ENCODE measurements at regions not wholly inside any gene's neighbourhood (a gene's known extent, or its start where the extent isn't known, plus 50 kb on each side); places are given as distances from the start of the nearest gene placed in this dataset.

DNA sequence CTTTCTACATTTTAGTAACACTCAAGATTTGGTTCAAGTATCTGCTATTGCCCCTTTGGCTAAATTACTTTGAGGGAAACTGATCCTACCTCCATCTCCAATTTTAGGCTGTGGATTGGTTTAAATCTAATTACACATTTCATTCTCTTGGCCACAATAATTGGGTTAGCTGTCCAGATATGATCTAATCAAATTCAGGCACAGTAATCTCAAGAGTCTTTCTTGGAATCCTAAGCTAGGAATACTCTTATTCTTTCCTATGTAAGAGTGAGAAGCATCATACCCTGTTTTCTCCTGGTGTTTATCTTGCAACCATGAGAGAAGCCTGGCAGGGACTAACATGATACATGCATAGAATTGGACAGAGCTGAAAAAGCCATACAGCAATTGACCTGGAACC lies 300.4 kb upstream of the MARCKS start:
- DNase-seq = no peak

DNA sequence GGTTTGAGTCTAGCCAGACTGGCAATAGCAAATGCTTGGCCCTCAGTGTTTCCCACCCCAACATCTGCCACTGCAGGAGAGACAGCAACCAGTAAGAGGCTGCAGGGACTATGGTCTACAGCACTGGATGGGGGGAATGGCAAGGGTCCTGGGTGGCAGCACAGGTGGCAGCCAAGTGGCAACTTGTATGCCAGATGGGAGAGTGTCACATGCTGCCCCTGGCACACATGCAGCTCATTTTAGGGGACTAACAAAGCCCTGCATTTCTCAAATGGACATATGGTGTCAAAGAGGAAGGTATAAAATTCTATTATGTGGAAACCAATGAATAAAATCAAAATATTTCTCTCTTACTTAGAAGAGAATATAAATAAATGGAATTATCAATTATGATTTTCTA lies 298.7 kb upstream of the MARCKS start:
- no peak for DNase-seq

DNA sequence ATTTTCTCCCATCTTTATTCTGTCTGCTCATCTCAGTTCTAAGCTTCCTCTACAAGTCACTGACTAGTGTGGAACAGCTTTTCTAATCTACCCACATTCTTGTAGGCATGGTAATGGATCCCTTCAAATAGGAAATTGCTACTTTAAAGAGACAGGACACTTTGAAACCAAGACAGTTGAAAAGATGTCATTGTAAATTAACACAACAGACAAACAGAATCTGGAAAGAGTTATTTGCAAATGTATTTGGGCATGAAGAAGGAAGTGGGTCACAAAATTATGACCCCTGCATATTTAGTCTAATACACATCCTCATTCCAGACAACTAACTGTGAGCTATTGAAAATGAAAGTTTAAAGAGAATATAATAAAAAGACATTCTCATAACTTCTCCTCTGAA lies 298.2 kb upstream of the MARCKS start:
- no peak for DNase-seq

DNA sequence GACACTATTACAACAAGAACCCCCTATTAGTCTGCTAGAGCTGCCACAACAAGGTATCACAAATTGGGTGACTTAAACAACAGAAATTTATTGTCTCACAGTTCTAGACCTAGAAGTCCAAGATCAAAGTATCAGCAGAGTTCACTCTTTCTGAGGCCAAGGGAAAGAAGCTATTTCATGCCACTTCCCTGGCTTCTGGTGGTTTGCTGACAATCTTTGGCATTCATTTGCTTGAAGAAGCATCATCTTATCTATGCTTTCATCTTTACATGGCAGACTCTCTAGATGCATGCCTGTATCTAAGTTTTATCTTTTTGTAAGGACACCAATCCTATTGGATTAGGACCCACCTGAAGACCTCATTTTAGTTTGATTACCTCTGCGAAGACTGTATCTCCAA lies 296.8 kb upstream of the MARCKS start:
- no peak for DNase-seq

DNA sequence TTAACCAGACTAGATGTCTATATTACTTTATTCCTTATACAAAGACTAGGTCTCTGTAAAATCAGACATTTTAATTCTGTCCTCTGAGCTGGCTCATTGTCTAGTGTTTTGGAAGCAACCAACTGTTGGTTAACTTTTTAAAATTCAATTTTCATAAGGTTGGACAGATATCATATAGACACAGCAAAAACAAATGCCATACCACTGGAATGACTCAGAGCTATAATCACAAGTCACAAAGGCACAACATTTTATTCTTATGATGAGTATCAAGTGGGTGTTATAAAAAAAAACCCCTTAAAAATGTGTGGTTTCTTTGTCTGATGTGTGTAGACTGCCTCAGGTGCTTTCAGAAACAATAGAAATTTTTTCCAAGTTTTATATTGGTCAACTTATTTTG lies 296.2 kb upstream of the MARCKS start:
- no peak for DNase-seq

DNA sequence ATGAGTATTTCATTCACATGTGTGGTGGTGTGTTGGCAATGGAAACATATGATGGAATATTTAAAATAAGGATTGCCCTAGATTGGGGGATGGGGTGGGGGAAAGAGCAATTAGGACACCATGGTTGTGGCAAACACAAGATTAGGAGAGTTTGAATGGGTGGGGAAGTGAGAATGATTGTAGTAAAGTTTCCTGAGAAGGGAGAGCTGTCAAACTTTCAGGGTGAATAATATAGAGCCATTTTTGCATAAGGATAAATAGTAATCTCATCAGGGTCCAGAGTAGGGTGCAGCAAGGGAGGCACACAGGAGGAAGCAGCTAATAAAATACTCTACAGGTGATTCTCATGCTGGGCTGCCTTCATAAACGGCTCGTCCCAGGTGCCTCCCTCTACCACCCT lies 294.9 kb upstream of the MARCKS start:
- no peak for DNase-seq

DNA sequence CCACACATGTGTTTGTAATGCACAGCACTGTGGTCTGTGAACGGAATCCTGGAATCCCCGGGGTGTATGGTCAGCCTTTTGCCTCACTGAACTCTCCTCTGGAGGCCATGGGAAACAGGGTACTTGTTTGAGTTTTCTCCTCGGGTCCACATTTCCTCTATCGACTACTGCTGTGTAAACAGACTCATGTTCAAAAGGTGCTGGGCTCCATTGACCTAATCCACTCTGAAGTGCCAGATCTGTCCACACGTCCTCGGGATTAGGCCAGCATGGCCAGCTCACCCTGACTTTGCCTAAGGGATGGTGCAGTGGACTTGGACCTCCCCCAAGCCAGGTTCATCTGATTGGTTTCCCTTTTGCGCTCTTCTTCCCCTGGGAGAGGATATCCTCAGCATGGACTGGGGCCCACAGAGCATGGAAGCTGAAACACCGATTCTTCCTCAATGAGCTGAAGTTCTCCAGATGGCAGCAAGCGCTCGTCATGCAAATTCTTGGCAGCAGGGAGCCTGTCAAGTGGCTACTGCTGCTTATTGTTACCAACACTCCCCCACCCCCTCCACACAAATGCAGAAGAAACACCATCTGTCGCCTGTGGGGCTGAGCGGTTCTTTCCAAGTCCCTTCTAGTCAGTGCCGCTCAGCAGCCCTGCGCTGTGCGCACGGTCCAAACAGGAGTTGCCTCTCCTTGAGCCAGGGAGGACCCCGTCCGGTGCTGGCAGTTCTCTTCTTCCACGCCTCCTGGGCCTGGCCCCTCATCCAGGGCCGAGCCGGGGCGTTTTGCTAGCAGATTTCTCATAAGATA lies 292.6 kb upstream of the MARCKS start:
- no peak for DNase-seq

DNA sequence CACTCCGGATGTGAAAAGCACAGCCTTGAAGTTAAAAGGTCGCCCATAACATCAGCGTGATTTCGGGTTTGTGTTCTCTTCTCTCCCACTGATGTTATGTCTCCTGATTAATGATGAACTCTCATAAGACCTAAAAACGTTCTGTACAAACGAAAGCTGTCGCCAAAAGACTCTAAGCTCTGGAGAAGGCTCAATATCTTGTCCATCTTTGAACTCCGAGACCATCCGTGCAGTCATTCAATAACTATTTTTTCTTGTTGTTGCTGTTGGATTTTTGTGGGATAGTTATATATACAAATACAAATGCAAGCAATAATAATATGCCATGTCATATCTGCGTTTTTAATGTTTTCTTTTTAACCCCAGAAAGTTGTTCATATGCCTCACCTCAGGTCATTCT lies 291.8 kb upstream of the MARCKS start:
- DNase-seq = no peak

DNA sequence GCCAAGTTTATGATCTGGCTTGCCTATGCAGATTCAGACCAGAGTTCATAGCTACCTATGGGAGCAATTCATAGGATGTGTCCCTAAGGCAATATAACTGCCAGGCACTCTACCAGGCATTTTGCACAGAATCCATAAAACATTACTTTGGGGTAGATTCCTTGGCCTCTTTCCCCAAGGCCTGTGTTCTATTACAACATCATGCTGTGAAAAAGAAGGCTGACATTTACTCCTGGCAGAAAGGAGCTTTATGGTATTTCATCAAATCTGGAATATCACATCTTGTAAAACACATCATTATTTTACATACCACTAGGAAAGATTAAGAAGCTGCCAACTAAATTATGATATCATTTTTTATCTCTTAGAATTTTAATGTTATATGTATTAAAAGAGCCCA lies 287.0 kb upstream of the MARCKS start:
- DNase-seq = no peak

DNA sequence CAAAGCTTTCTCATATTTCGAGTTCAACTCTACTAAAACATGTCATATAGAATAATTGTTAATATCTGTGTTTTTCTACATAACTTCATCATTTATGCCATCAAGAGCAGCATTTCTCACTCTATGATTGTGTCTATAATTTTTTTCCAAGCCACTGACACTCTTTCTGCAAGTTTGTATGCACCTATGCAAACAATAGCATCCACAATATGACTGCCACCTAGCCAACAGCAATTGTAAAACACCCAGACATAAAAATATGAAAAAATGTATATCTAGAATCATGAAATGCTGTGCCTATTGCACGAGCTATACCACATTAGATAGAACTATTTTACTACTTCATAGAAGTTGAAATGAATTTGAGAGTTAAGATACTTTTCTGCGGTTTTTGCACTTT lies 286.5 kb upstream of the MARCKS start:
- no peak for DNase-seq

DNA sequence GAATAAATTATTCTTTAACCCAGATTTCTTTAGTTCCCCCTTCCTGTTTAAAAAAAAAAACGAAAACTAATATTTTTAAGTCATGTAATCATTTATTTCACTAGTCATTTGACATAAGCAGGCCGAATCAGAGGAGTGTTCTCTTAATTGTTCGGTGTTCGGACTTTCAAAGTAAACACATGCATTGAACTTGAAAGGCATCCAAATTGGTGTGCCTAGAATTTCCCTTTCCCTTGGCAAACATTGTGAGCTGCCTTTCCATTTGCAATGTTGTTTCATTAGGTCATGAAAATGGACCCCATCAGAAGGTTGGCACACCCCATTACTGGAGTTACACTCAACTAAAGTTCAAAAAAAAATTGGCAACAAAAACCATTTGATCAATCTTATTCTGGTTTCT lies 283.0 kb upstream of the MARCKS start:
- DNase-seq = no peak

DNA sequence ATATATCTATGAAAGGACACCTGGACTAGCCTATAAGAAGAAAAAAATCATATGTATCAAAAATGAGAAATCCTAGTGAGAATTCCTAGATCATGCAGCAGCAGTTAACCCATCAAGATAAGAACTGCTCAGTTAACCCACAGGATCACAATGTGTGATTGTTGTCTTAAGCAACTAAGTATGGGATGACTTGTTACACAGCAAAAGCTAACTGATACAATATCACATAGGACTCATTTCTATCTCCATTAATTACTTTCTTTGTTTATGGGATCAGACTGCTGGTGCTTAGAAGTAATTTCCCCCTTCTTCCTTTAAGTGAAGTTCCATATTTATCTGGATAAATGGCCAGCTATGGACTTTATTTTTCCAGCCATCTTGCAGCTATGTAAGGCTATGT lies 280.8 kb upstream of the MARCKS start:
- no peak for DNase-seq

DNA sequence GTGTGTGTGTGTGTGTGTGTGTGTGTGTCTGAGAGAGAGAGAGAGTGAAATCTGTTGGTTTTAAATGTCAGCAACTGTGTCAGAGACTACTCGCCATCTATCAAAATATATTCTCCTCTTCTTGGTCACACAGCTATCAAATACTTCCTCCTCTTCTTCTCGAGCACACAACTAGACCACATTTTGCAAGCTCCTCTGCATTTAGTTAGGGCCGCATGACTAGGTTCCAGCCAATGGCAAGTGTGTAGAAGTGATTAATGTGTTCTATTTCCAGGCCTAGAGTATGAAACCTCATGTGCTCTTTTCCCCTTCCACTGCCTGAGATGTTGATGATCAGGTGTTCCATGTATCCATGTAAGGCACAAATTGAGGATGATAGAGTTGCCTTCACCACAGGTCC lies 278.5 kb upstream of the MARCKS start:
- DNase-seq = no peak

DNA sequence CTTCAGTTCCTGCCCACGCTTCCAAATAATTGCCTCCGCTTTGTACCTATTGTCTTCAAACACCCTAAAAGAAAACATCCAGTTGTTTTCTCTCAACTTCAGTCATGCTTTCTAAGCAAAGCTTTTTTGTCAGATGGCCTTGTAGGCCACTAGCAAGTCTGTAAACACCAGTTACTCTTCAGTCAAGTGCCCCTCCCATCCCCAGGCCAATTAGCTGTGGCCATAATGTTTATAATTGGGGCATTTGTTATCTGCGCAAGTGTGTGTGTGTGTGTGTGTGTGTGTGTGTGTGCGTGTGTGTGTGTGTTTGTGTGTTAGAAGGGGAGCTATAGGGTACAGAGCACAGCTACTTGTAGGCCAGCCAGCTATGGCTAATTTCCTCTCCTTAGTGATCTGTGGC lies 272.4 kb upstream of the MARCKS start:
- DNase-seq = no peak

DNA sequence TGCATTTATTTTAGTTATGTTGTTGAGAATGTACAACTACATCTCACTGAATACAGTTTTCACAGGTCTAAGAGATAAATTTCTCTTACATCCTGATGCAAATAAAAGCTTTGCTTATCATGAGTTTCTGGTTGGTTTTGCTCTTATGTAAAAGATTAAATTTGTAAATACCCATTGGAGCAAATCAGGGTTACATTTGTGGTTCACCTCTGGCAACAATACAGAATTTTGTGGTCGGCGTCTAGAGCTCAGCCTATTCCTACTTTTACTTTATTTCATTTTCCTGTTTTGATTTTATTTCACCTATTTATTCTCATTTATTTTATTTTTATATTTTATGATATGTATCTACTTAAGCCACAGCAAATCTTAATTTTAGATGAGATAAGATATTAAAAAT lies 271.9 kb upstream of the MARCKS start:
- no peak for DNase-seq

DNA sequence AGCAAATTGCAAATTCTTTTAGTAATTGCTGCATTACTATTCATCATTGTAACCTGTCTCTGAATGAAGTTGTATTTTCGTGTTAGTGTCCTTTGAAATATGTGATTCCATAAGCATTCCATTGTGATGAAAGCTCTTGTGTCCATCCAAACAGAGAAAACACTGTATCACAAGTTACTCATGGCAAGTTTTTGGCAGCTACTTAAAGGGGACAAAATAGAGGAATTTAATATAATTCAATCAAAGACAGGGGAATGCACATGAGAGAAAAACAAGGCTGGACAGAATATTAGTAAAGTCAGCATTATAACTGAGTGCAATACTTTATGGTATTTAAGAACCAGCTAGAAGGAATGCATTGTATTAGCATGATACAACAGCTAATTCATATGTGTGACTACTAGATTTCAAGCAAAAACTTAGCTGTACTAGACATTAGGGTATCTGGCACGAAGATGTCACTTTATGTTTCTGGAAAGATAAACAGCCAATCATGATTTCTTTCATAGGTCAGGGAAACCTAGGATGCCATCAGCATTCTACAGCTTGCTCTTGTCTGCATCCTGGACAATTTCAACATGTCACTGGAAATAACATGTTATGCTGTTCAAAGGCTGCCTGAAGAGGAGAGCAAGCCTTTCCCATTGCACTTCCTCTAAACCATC lies 270.6 kb upstream of the MARCKS start:
- DNase-seq = no peak

DNA sequence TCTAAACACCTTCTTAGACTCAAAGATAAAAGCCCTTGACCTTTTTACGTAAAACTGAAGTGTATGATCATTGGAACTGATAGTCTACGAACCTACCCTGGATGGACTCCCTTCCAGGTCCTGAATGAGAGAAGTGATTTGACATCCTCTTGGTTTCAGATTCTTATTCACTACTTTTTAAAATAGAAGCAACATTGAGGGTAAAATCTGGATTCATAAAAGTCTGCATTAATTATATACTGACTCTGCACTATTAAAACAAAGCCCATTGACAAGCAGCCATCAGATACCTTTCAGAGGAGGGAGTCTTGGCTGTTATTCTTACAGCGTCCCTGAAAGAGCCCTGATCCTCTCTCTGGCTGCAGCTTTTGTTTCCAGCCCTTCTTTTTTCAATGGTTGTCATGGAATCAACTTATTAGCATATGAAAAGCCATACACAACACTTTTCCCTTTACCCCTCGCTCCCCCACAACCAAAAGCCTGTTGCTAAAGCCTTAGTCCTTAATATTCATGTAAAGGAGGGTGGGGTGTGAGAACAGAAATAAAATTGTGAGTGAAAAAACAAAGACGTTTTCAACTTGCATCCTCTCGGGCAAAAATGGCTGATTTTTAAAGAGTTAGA lies 270.0 kb upstream of the MARCKS start:
- no peak for DNase-seq

DNA sequence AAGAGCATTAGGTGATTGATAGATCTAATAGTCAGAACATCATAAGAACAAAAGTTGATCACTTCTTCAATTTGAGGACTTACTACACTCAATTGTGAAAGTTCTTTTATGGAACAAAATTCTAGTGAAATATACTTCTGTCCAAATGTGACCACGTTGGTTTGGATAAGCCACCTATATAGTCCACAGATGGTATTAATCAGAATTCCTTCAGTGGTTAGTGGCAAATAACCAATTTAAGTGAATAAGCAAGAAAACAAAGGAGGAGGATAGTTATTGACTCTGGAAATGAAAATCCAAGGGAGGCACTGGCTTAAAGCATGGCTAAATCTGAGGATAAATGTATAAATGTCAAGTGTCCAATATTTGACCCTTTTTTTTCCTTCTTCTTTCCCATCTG lies 268.5 kb upstream of the MARCKS start:
- DNase-seq = no peak

DNA sequence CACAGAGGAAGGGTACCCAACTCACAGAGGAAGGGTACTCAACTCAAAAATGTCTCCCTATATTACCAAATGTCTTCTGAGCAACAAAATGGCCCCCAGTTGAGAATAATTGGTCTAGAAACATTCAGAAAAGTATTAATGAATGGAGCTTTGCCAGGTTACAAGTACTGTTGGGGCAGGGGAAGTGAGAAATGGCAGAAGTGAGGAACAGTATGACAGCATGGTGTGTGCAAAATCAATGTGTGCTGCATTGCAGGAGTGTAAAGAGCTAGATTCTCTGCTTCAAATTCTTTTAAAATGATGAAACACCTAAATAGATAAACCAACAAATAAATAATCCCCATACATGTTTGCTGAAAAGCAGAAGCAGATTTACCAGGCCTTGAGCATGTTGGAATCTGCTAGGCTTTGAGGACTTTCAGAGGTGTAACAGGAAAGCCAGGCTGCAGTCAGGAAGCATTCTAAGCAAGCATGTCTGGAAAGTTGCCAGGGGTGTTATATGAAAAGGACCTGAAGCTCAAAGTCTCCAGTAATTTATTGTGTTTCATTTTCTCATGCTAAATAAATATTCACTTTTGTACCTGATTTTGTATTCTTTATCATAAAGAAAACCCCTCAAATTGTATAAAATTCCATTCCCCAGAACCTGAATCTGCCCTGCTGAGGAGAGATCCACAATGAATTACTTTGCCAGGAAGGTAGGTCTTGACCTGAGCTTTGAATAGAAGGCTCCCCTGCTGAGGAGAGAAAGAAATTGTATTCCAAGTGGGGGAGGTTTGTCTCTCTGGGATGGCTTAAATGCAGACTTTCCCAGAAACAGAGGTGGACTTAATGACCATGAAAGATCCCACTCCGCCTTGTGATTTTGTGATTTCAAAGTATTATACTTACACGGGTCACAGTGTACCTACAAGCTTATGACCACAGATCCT lies 265.0 kb upstream of the MARCKS start:
- no peak for DNase-seq

DNA sequence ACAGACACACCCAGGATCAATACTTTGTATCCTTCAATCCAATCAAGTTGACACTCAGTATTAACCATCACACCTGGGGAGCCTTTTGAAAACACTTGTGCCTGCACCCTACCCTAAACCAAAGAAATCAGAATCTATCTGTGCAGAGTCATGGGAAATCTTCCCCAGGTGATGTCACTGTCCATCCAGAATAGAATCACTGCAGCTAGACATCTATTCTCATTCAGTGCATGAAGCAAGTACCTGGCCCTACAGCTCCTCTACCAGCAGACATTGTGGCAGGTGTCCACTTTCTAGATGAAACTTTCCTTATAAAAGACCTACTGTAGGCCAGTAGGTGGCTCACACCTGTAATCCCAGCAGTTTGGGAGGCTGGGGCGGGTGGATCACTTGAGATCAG lies 262.4 kb upstream of the MARCKS start:
- no peak for DNase-seq

DNA sequence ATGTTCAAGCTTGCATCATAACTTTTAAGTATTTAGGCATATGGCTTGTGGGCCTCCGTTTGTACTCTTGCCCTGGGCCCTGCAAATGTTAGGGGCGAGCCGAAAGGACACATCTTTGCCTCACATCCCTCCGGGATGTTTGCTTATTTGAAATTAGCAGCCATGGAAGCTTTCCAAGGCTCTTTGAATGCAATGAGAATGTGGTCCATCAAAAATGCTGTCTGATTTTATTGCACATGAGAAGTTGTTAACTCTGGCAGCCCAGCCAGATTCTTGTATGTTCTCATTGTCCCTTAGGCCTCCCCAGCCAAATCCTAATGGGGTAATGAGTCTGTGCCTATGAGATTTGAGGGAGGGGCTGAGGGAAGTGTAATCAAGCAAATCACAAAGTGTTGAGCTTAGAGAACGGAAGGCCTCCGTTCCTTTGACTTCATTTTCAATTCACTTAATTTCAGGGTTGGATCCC lies 261.2 kb upstream of the MARCKS start:
- DNase-seq = no peak

DNA sequence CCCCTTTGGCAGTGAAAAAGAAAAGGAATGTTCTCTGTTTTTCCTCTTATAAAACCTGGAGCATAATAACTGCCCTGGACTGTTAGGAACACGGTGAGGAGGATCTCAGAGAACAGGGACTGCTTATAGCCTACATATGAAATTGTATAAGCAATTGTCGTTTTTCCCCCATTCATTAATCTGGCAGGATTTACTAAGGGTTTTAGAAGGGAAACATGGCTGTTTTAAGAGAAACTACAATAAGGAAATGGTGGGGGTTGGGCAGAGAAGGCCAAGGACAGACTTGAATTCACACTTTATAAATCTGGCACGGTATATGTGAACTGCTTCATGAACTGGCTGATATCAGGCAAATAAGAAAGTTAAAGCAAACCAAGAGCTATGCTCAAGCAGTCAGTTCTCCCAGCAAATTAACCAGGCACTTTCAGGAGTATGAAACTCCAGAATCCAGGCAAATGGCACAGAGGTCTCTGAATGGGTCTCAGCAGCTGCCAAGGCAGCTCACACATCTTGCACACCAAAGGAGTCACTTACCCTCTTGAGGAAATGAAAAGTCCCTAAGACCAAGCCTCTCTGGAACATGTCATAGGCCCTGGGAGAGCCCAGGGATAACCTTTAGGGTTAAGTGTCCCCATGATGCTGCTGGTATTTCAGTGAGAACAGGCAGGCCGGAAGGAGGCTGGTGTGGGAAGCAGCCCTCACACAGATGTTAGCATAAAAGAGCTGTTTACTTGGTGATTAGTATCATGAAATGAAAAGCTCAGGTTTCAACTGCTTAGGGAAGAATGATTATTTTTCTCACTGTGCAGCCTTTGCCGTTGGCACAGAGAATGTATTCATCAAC lies 260.5 kb upstream of the MARCKS start:
- no peak for DNase-seq
